ENCODE measurements at regions not wholly inside any gene's neighbourhood (a gene's known extent, or its start where the extent isn't known, plus 50 kb on each side); places are given as distances from the start of the nearest gene placed in this dataset.

GRCh38 chrX:16222151-16222550 lies 54.9 kb downstream of the MAGEB17 start:
- no peaks in the 10 kb centered on the region for H3K36me3 ChIP-seq (ENCODE audit: control insufficient read depth, low read depth, low read length)
- H3K27ac ChIP-seq (ENCODE audit: low read length), result no peak overlapping the region
- H3K9ac ChIP-seq (ENCODE audit: low read length), result no peak overlapping the region
- H3K4me1 ChIP-seq (ENCODE audit: control insufficient read depth, low read depth, low read length), result peaks cover 2% of the 10 kb centered on the region
- H3K9me3 ChIP-seq (ENCODE audit: control insufficient read depth, low read depth, low read length), result peaks cover 14% of the 10 kb centered on the region
- H3K27me3 ChIP-seq (ENCODE audit: control insufficient read depth, insufficient read depth, low read length), result no peaks in the 10 kb centered on the region
- no peak overlapping the region for H3K4me3 ChIP-seq (ENCODE audit: low read length)

- Histone ChIP-seq H3K4me3 (ENCODE audit: low read length) (no peak overlapping the region), H3K9ac (ENCODE audit: low read length) (no peak overlapping the region), H3K27me3 (ENCODE audit: control insufficient read depth, insufficient read depth, low read length) (no peaks in the 10 kb centered on the region), H3K4me1 (ENCODE audit: control insufficient read depth, low read depth, low read length) (peaks cover 8% of the 10 kb centered on the region), H3K36me3 (ENCODE audit: control insufficient read depth, low read depth, low read length) (no peaks in the 10 kb centered on the region), H3K9me3 (ENCODE audit: control insufficient read depth, low read depth, low read length) (peaks cover 14% of the 10 kb centered on the region), H3K27ac (ENCODE audit: low read length) (no peak overlapping the region)
These were observed 56.1 kb downstream of the MAGEB17 start for GRCh38 chrX:16223385-16223784.

GRCh38 chrX:16239211-16239610 lies 71.9 kb downstream of the MAGEB17 start:
- no peak overlapping the region for H3K27ac ChIP-seq (ENCODE audit: low read length)
- no peak overlapping the region for H3K9ac ChIP-seq (ENCODE audit: low read length)
- no peaks in the 10 kb centered on the region for H3K36me3 ChIP-seq (ENCODE audit: control insufficient read depth, low read depth, low read length)
- H3K9me3 ChIP-seq (ENCODE audit: control insufficient read depth, low read depth, low read length), result no peaks in the 10 kb centered on the region
- H3K27me3 ChIP-seq (ENCODE audit: control insufficient read depth, insufficient read depth, low read length), result no peaks in the 10 kb centered on the region
- H3K4me1 ChIP-seq (ENCODE audit: control insufficient read depth, low read depth, low read length), result no peaks in the 10 kb centered on the region
- H3K4me3 ChIP-seq (ENCODE audit: low read length), result no peak overlapping the region

GRCh38 chrX:16240231-16240905 lies 73.1 kb downstream of the MAGEB17 start:
- no peaks in the 10 kb centered on the region for H3K9me3 ChIP-seq (ENCODE audit: control insufficient read depth, low read depth, low read length)
- no peaks in the 10 kb centered on the region for H3K36me3 ChIP-seq (ENCODE audit: control insufficient read depth, low read depth, low read length)
- H3K27me3 ChIP-seq (ENCODE audit: control insufficient read depth, insufficient read depth, low read length), result no peaks in the 10 kb centered on the region
- no peaks in the 10 kb centered on the region for H3K4me1 ChIP-seq (ENCODE audit: control insufficient read depth, low read depth, low read length)
- no peak overlapping the region for H3K27ac ChIP-seq (ENCODE audit: low read length)
- no peak overlapping the region for H3K9ac ChIP-seq (ENCODE audit: low read length)
- no peak overlapping the region for H3K4me3 ChIP-seq (ENCODE audit: low read length)

GRCh38 chrX:16240968-16241367 lies 73.7 kb downstream of the MAGEB17 start:
- no peak overlapping the region for H3K4me3 ChIP-seq (ENCODE audit: low read length)
- no peaks in the 10 kb centered on the region for H3K4me1 ChIP-seq (ENCODE audit: control insufficient read depth, low read depth, low read length)
- H3K9me3 ChIP-seq (ENCODE audit: control insufficient read depth, low read depth, low read length), result no peaks in the 10 kb centered on the region
- H3K36me3 ChIP-seq (ENCODE audit: control insufficient read depth, low read depth, low read length), result no peaks in the 10 kb centered on the region
- no peak overlapping the region for H3K9ac ChIP-seq (ENCODE audit: low read length)
- no peaks in the 10 kb centered on the region for H3K27me3 ChIP-seq (ENCODE audit: control insufficient read depth, insufficient read depth, low read length)
- no peak overlapping the region for H3K27ac ChIP-seq (ENCODE audit: low read length)

- Histone ChIP-seq H3K36me3 (ENCODE audit: control insufficient read depth, low read depth, low read length) (no peaks in the 10 kb centered on the region), H3K4me1 (ENCODE audit: control insufficient read depth, low read depth, low read length) (peaks cover 6% of the 10 kb centered on the region), H3K9me3 (ENCODE audit: control insufficient read depth, low read depth, low read length) (no peaks in the 10 kb centered on the region), H3K9ac (ENCODE audit: low read length) (no peak overlapping the region), H3K4me3 (ENCODE audit: low read length) (no peak overlapping the region), H3K27ac (ENCODE audit: low read length) (no peak overlapping the region), H3K27me3 (ENCODE audit: control insufficient read depth, insufficient read depth, low read length) (no peaks in the 10 kb centered on the region)
These were observed 83.0 kb downstream of the MAGEB17 start for GRCh38 chrX:16250296-16250695.

- H3K9me3 ChIP-seq (ENCODE audit: control insufficient read depth, low read depth, low read length), result peaks cover 2% of the 10 kb centered on the region
- no peaks in the 10 kb centered on the region for H3K36me3 ChIP-seq (ENCODE audit: control insufficient read depth, low read depth, low read length)
- H3K9ac ChIP-seq (ENCODE audit: low read length), result no peak overlapping the region
- H3K4me1 ChIP-seq (ENCODE audit: control insufficient read depth, low read depth, low read length), result peaks cover 6% of the 10 kb centered on the region
- H3K4me3 ChIP-seq (ENCODE audit: low read length), result no peak overlapping the region
- no peaks in the 10 kb centered on the region for H3K27me3 ChIP-seq (ENCODE audit: control insufficient read depth, insufficient read depth, low read length)
- no peak overlapping the region for H3K27ac ChIP-seq (ENCODE audit: low read length)
These were observed 84.5 kb downstream of the MAGEB17 start for GRCh38 chrX:16251782-16252181.

- Histone ChIP-seq H3K27me3 (ENCODE audit: control insufficient read depth, insufficient read depth, low read length) (no peaks in the 10 kb centered on the region), H3K36me3 (ENCODE audit: control insufficient read depth, low read depth, low read length) (no peaks in the 10 kb centered on the region), H3K4me1 (ENCODE audit: control insufficient read depth, low read depth, low read length) (peaks cover 18% of the 10 kb centered on the region), H3K9me3 (ENCODE audit: control insufficient read depth, low read depth, low read length) (peaks cover 2% of the 10 kb centered on the region), H3K9ac (ENCODE audit: low read length) (no peak overlapping the region), H3K27ac (ENCODE audit: low read length) (no peak overlapping the region), H3K4me3 (ENCODE audit: low read length) (no peak overlapping the region)
These were observed 91.6 kb downstream of the MAGEB17 start for GRCh38 chrX:16258882-16259281.

GRCh38 chrX:16267431-16267830 lies 100.2 kb downstream of the MAGEB17 start:
- H3K9me3 ChIP-seq (ENCODE audit: control insufficient read depth, low read depth, low read length), result no peaks in the 10 kb centered on the region
- peaks cover 2% of the 10 kb centered on the region for H3K4me1 ChIP-seq (ENCODE audit: control insufficient read depth, low read depth, low read length)
- H3K36me3 ChIP-seq (ENCODE audit: control insufficient read depth, low read depth, low read length), result no peaks in the 10 kb centered on the region
- no peaks in the 10 kb centered on the region for H3K27me3 ChIP-seq (ENCODE audit: control insufficient read depth, insufficient read depth, low read length)
- H3K27ac ChIP-seq (ENCODE audit: low read length), result no peak overlapping the region
- no peak overlapping the region for H3K4me3 ChIP-seq (ENCODE audit: low read length)
- no peak overlapping the region for H3K9ac ChIP-seq (ENCODE audit: low read length)

GRCh38 chrX:16268206-16268605 lies 100.9 kb downstream of the MAGEB17 start:
- Histone ChIP-seq H3K36me3 (ENCODE audit: control insufficient read depth, low read depth, low read length) (no peaks in the 10 kb centered on the region), H3K27ac (ENCODE audit: low read length) (no peak overlapping the region), H3K9ac (ENCODE audit: low read length) (no peak overlapping the region), H3K9me3 (ENCODE audit: control insufficient read depth, low read depth, low read length) (no peaks in the 10 kb centered on the region), H3K4me3 (ENCODE audit: low read length) (no peak overlapping the region), H3K4me1 (ENCODE audit: control insufficient read depth, low read depth, low read length) (no peaks in the 10 kb centered on the region), H3K27me3 (ENCODE audit: control insufficient read depth, insufficient read depth, low read length) (no peaks in the 10 kb centered on the region)

- Histone ChIP-seq H3K36me3 (ENCODE audit: control insufficient read depth, low read depth, low read length) (no peaks in the 10 kb centered on the region), H3K4me3 (ENCODE audit: low read length) (no peak overlapping the region), H3K9ac (ENCODE audit: low read length) (no peak overlapping the region), H3K27me3 (ENCODE audit: control insufficient read depth, insufficient read depth, low read length) (no peaks in the 10 kb centered on the region), H3K4me1 (ENCODE audit: control insufficient read depth, low read depth, low read length) (no peaks in the 10 kb centered on the region), H3K9me3 (ENCODE audit: control insufficient read depth, low read depth, low read length) (no peaks in the 10 kb centered on the region), H3K27ac (ENCODE audit: low read length) (no peak overlapping the region)
These were observed 111.6 kb downstream of the MAGEB17 start for GRCh38 chrX:16278927-16279326.

GRCh38 chrX:16282209-16282608 lies 114.9 kb downstream of the MAGEB17 start:
- Histone ChIP-seq H3K27ac (ENCODE audit: low read length) (no peak overlapping the region), H3K9me3 (ENCODE audit: control insufficient read depth, low read depth, low read length) (no peaks in the 10 kb centered on the region), H3K27me3 (ENCODE audit: control insufficient read depth, insufficient read depth, low read length) (no peaks in the 10 kb centered on the region), H3K4me1 (ENCODE audit: control insufficient read depth, low read depth, low read length) (no peaks in the 10 kb centered on the region), H3K9ac (ENCODE audit: low read length) (no peak overlapping the region), H3K4me3 (ENCODE audit: low read length) (no peak overlapping the region), H3K36me3 (ENCODE audit: control insufficient read depth, low read depth, low read length) (no peaks in the 10 kb centered on the region)
